T follicular helper cell (primary cell): ENCODE measurements at regions not wholly inside any gene's neighbourhood (a gene's known extent, or its start where the extent isn't known, plus 50 kb on each side); places are given as distances from the start of the nearest gene placed in this dataset.
"Not testable (repeated sequence)": the region's sequence is repeated elsewhere in the genome, so short reads cannot be mapped to it uniquely, and the experiment has no call there.

Experiments used
- DNase-seq: peaks from one replicate; pipeline ENCODE4 v3.0.0-alpha.2; 2020; ENCODE audit warnings: low read depth

DNA sequence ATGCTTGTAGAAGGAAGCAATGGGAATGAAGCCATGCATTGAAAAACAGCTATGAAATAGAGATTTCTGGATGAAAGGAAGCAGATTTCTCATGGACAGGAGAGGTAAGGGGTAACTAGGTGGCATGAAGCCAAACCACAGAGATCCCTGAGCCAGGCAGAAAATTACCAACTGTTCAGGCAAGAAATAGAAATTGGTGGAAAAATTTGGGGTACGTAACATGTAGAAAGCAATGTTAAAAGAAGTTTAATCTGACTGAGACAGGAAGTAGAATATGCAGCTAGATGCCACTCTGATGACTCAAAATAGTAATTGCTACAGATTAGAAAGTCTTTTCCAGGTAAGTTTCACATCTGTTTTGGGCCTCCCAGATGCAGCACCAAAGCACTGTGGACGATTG lies 928.5 kb upstream of the CELF4 start:
- no peak for DNase-seq

DNA sequence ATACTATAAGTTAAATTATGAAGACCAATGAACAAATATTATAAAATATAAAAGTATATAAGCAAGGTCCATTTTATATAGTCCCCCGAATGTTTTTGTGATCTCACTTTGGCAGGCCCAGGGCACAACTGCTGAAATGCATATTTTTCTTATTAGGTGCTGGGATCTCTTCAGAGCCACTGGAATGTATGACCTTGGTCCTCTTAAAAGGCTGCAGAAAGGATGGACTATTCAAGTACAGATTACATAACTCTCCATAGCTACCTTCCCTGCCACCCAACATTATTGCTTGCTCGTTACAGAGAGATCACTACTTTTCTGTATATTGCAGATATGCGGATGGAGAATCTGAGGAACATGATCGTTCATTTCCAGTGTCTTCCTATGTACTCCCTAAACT lies 925.6 kb upstream of the CELF4 start:
- no peak for DNase-seq

DNA sequence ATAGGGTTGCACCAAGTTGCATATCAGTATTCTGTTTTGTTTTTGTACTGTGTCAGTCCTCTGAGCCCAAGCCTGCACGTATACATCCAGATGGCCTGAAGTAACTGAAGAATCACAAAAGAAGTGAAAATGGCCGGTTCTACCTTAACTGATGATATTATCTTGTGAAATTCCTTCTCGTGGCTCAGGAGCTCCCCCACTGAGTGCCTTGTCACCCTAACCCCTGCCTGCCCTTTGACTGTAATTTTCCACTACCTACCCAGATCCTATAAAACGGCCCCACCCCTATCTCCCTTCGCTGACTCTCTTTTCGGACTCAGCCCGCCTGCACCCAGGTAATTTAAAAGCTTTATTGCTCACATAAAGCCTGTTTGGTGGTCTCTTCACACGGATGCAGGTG lies 924.1 kb upstream of the CELF4 start:
- DNase-seq = not testable (repeated sequence)

DNA sequence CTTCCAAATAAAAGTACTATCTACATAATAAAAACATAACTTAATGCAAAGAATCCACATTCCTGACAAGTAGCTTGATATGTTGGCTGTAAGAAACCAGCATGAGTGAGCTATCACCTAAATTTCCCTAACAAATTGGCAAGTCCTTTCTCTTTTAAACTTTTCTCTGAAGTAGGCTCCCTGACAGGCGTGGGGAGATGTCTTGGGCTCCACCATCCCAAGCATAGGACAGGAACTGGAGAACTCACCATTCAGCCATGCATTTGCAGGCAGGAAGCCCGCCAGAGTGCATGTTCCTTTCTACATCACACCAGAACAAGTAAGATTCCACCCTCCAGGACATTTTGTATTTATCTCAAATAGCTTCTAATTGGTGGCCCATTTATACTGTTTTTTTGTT lies 921.9 kb upstream of the CELF4 start:
- no peak for DNase-seq

DNA sequence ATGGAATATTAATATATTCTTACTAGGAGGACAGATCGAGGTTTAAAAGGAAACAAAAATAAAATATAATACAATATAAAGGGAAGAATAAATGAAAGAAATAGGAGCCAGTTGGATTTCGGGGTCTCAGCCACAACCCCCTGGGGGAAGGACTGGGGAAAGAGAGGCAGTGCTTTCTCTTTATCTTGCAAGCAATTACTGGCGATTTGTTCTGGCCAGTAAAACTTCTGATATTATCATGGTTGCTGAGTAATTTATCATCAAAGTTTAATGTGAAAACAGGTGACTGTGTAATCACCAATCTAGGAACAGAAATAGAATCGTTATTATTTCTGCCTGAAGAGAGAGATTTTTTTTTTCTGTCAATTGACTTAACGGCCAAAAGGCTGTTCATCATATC lies 917.7 kb upstream of the CELF4 start:
- no peak for DNase-seq

DNA sequence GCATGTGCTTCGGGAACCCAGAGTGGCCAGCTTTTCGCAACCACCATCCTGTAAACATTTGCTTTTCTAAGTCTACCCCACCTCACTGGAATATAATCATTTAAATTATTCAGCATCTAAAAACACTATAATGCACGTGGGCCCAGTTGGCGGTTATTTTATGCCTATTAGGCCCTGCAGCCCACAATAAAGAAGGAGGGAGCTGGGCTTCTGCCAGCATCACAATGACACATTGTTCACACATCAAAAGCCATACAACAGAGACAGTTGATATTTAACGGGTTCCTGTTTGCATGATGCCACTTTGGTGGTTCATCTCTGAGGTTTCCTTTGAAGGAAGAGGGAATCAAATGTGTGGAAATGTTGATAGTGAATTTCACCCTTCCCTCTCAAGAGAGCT lies 916.0 kb upstream of the CELF4 start:
- no peak for DNase-seq

DNA sequence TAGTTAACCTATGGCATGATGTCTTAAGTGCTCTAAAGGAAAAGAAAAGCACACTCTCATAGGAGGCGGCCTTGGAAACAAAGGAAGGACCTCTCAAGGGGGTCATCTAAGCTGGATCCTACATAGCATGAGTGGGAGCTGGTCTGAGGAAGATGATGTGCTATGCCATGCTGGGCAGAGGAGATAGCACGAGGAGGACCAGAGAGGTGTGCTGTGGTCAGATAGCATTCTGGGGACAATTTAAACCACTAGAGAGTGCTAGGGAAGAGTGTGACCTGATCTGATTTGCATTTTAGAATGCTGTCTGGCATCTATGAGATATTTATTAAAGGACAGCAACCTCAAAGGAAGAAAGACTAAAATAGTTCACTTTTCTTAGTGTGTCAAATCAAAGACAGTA lies 910.1 kb upstream of the CELF4 start:
- DNase-seq = no peak

DNA sequence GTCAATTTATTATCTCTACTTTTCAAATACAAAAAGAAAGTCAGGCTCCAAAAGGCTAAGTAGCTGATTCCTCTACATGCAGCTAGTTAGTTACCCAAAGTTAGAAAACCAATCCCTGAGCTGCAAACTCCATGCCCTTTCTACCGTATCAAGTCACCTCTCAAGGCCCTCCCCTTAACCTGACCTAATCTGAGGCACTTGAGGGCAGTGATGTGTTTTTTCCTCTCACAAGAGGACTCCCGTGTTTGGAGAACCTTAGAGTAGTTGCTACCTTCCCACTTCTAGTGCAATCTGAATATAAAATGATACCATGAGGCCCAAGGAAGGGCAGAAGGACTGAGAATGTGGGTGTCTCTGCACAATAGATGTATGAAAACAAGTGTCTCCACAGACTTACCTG lies 907.9 kb upstream of the CELF4 start:
- no peak for DNase-seq

DNA sequence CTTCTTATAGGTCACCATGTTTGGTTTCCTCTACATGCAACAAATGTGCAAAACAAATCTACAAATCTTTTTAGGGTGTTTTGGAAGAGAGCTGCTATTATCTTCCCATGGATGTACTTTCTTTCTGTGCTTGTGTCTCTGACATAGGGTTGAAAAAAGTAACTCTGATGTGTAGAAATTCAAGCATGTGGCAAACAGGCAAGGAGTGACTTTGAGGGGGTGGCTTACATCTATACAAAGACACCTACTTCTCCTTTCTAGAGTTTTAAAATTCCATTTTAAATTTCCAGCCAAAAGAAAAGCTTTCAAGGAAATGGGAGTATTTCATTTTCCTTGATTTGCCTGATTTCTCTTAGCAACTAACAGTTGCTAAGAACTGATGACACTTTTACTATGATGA lies 904.8 kb upstream of the CELF4 start:
- DNase-seq = no peak

DNA sequence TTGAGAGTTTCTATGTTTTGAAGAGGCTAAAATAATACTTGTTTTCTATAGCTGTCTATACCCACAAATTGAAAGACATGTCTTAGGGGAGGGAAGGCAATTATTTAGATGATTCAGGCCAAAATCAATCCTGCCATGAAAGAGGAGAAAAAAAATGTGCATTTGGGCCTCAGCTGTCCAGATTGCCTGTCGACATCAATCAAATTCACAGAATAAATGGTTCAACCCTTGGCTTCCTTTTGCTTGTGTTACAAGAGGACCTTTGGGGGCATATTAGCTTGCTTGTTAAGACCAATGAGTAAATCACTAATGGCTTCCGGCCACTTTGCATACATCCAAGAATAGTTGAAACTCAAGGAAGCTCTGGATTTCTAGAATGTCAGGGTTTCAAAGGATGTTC lies 900.8 kb upstream of the CELF4 start:
- no peak for DNase-seq

DNA sequence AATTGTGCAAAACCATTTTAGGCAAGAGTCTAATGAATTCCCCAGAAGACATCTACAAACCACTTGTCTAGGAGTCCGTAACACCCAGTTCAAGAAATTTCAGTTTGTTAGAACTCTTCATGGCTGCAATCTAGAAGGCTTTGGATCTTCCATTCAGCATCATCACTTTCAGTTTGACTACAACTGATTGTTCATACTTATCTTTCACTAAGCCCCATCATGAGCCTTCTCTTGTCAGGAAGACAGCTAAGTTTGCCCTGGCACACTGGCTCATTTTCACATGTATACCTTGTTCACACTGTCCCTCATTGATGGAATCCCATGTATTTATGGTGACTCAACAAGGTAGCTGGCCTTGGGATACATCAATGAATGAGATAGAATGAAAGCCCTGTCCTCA lies 898.4 kb upstream of the CELF4 start:
- no peak for DNase-seq

DNA sequence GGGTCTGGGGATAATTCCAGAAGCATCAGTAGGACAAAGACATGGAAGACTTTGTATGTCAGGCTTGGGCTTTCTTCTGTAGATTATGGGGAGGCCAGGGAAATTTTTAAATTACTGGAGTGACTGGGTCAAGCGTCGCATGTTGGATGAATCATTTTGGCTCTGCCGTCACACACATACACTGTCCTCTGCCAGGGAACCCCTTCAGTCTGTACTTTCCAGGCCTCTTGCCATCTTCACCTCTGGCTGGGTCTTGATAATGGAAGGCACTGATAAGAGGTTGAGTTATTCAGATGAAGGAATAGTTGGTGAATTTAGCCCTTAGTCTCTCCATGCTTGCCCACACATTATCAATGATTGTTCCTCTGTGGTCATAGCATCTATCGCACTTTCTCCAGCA lies 895.1 kb upstream of the CELF4 start:
- DNase-seq = no peak

DNA sequence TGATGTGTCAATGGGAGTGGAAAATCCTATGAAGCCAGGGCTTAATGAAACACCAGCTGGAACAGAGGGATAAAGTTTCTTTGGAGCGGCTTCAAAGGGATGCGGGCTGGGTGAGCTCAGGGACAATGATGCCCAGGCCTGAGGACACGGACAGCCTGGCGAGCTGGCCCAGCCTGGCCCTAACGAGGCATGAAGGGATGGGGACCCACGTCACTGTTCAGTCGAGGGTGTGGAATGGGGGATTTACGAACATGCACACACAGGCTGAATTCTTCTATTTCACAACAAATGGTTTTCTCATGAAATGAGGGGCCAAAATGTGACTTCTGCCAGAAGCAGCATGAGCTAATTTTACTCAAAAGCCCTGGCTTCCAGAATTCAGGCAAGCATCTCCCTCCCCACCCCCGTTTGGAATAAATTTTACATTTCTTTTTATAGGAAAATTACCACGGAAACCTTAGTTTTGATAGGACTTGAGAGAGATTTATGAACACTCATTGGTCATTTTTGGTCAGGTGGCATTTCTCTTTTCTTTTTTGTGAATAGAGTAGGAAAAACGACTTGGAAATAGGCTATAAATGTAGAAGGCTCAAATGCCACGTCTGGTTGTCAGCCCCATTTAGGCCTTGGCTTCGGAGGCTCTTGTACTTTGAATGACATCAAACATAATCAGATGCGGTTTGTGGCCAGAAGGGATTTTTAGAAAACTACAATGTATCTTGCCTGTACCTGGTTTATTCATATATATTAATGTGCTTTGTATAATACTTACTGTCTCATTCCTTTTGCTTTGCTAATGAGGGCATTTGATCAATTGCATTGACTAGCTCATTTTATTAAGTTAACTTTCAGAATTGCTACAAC lies 893.8 kb upstream of the CELF4 start:
- DNase-seq = no peak

DNA sequence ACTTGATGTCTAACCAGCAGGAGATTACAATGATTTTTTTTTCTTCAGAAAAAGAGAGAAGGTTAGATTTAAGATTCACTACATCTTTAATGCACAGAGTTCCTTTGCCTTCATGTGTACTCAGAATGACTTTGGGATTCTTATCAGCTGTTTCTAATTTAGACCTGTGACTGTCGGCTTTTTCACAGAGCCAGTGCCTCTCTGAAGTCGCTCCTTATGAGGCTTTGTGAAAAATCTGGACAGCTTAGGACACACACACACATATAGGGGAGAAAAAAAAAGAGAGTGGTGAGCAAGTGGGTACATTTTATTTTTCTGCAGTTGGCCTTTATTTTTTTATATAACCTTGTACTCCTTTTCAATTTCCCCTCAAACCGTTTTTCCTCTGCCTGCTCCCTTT lies 893.1 kb upstream of the CELF4 start:
- DNase-seq = no peak

DNA sequence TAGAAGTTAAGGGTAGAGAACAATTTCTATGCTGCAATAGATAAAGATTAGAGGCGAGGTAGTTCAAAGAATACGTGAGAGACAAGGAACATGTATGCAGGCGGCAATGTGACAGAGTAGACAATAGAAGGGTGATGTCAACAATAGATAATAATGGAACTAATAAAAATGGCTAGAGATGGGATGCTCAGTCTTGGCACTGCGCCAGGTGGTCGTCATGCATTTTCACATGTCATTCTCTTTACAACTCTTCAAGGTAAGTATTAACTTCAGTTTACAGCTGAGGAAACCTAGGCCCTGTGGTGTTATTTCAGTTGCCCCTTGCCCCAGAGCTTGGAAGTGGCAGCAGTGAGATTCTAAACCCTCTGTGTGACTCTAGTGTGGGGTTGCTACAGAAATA lies 890.7 kb upstream of the CELF4 start:
- no peak for DNase-seq

DNA sequence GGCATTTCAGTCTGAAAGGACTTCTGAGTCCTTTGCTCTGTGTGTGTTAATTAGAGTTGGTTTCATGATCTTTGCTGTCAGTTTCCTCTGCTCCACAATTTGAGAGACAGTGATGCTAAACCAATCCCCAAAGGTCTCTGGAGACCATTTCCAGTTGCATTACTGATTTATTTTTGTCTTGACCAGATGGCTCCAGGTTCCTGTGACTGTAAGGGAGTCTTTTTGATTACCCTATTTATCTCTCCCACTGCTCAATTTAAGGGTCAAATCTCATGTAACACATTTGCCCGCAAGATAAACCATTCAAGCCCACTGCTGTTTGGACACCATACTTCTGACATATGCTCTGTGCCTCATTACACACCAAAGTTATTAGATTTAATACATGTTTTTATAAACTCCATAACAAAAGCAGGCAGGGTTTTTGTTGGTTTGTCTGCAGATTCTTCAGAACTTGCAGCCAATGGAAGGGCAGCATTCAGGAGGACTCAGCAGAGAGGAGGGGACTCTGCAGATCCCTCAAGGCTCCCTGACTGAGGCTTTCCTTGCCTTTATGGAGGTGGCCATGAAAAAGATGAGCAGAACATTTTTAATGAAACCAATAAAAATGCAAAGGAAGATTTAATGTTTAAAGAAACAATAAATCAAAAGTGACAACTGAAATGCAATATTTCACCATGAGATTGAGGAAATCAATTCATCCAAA lies 889.3 kb upstream of the CELF4 start:
- no peak for DNase-seq

DNA sequence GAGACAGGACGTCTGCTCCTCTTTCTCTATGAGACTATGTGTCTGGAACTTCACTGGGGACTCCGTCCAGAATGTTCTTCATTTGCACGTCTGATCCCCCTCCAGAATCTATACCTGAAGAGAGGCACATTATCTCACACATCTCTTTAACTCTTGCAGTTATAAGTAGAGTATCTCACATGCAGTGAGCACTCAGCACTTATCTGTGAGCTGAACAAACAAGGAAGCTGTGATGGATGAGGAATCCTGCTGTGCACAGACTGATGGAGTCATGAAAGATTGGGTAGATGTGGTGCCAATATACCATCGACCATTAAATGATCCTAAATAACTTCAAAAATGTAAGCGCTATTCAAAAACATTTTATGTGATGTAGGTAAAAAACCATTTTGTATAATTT lies 888.3 kb upstream of the CELF4 start:
- no peak for DNase-seq

DNA sequence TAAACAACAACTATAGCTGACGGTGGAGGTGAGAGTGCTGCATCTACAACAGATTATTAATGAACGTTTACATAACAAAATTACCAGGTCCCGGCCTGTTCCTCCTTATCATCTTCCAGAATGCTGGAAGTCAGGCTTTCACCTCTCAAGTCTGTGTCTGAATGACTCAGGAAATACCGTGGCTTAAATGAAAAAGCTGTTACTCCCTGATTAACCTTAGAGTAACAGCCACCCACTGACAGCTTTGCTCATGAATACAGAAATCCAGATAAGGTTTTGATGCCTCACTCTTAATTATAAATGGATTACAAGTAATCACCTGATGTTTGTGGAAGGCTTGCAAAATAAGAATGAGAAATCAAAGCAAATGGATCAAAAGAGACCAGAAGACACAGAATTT lies 885.3 kb upstream of the CELF4 start:
- no peak for DNase-seq

DNA sequence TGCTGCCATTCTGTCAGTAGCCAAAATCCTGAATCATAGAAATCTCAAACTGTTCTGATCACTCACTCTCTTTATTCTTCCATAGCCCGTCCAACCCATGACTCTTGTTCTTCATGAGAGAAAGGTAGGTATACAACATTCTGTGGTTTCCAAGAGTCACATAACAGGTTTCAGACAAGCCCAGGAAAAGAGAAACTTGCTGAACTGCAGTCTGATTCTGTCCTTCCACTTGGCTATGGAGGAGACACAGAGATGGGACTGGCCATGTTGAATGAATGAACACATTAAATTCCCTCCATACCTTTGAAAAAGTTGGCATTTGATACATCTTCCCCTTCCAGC lies 880.2 kb upstream of the CELF4 start:
- DNase-seq = no peak

DNA sequence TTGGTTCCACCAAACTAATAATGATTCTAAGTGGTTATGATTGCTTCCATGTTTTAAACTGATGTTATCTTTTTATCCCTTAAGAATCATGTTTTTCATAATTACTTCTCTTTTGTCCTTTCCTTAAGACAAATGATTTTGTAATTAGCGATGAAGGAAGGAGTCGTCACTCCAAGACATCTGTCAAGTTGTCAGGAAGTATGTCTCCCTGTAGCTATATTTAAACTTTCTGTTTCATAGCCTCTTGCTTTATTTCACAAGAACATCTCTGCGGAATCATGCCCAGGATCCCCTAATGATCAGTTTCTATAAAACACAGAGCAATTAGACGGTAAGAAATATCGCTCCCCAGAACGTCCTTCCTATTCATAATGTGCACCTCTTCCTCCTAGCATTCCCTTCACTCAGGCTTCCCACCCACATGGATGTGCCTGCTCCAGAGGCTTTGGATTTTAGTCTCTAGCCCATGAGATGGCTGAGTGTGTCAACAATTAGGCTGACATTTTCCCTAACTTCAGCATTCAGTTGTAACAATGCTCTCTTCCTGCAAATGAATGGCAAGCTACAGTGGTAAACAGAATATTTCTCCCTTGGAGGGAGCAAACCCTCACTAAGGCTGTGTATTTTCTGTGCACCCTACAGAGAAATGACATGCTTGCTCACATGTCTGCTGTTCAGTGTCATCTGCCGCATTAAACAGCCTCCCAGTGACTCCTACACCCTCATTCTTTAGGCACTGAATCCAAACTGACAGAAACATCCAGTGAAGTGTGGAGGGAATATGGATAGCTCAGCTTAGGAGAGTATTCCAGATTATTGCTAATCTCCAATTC lies 879.6 kb upstream of the CELF4 start:
- DNase-seq = no peak

DNA sequence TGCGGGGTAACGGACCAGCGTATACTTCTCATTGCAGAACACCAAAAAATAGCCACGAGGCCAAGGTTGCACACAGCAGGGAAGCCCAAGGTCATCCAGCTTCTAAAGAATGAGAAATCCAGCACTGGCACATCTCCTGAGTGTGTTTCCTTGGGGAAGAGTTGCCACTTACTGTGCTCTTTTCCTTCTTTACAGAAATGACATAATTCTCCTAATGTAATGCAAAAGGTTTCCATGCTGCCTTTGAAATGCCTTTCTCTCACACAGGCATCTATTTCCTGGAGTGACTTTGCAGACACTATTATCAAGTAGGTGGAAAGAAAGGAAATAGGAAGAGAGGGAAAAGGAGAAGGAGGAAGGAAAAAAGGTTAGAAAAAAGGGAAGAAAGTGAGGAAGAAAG lies 862.1 kb upstream of the CELF4 start:
- DNase-seq = no peak

DNA sequence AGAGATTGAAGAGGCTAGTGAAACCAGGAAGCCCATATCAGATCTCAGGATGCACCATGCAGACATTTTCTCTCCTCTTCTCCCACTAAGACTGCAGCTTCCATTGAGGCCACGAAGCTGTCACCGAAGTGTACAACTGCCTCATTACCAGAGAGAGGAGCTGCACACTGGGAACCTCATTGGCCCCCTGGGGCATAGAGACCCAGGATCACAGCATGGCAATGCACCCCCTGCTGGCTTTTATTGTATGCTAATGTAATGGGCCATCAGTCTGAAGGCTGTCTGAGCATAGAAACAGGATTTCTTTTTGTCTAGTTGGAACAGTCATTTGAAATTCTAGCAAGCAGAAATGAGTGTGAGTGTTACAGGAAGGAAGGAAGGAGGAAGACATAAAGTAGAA lies 861.6 kb upstream of the CELF4 start:
- no peak for DNase-seq
